ENCODE measurements at regions not wholly inside any gene's neighbourhood (a gene's known extent, or its start where the extent isn't known, plus 50 kb on each side); places are given as distances from the start of the nearest gene placed in this dataset.

GRCh38 chr2:239792405-239793084 lies 232.6 kb downstream of the NDUFA10 start:
- Histone ChIP-seq H3K4me1 (ENCODE audit: insufficient read depth, low read length) (no peaks in the 10 kb centered on the region), H3K4me3 (ENCODE audit: low read length) (no peak overlapping the region), H3K9ac (ENCODE audit: low read depth, low read length) (no peak overlapping the region), H3K9me3 (ENCODE audit: insufficient read depth, low read depth, low read length) (no peaks in the 10 kb centered on the region), H3K27me3 (ENCODE audit: insufficient read depth, low read length) (no peaks in the 10 kb centered on the region), H3K36me3 (ENCODE audit: insufficient read depth, low read depth, low read length) (no peaks in the 10 kb centered on the region), H3K27ac (ENCODE audit: low read length) (no peak overlapping the region)

DNA sequence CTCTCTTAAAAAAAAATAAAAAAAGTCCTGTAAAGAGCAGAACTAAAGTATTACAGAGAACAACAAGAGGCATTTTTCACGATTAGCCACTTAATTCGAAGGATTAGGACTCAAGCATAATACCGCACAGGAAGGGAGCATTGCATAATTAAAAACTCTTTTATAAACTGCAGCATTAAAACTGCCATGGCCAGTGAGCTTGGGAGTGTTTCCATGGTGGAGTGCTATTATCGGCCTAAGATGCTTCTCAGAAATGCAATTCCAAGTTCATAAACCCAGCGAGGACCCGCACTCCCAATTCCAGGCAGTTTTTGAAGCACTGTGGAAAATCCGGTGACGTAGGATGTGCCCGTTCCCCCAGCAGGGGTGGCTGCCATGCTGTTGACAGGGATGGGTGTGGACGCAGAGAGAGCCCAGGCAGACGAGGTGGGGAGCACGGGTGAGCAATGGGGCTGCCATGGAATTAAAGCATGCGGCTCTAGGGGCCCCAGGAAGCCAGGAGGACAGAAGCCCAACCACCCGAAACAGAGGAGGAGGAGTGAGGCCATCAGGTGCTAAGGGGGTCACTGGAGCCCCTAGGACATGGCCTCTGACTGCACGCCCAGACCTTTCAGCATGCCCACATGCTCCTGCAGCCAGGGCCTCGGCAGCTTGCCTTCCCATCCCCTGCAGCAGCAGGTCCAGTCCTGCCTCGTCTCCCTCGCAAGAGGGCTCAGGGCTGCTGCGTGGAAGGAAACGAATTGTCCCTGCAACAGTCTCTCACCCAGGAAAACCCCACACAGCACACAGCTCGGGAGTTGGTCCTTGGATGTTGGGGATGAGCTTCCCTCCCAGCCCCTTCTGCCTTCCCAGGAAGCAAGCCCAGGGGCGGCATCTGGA lies 233.4 kb downstream of the NDUFA10 start:
- Histone ChIP-seq H3K4me3 (ENCODE audit: low read length) (no peak overlapping the region), H3K4me1 (ENCODE audit: insufficient read depth, low read length) (no peaks in the 10 kb centered on the region), H3K36me3 (ENCODE audit: insufficient read depth, low read depth, low read length) (no peaks in the 10 kb centered on the region), H3K27me3 (ENCODE audit: insufficient read depth, low read length) (no peaks in the 10 kb centered on the region), H3K9me3 (ENCODE audit: insufficient read depth, low read depth, low read length) (no peaks in the 10 kb centered on the region), H3K27ac (ENCODE audit: low read length) (no peak overlapping the region), H3K9ac (ENCODE audit: low read depth, low read length) (no peak overlapping the region)

GRCh38 chr2:239790721-239791120 lies 234.4 kb downstream of the NDUFA10 start:
- Histone ChIP-seq H3K4me3 (ENCODE audit: low read length) (no peak overlapping the region), H3K27me3 (ENCODE audit: insufficient read depth, low read length) (no peaks in the 10 kb centered on the region), H3K9me3 (ENCODE audit: insufficient read depth, low read depth, low read length) (peaks cover 3% of the 10 kb centered on the region), H3K4me1 (ENCODE audit: insufficient read depth, low read length) (no peaks in the 10 kb centered on the region), H3K9ac (ENCODE audit: low read depth, low read length) (no peak overlapping the region), H3K27ac (ENCODE audit: low read length) (no peak overlapping the region), H3K36me3 (ENCODE audit: insufficient read depth, low read depth, low read length) (no peaks in the 10 kb centered on the region)

- H3K4me1 ChIP-seq (ENCODE audit: insufficient read depth, low read length): no peaks in the 10 kb centered on the region
- H3K27ac ChIP-seq (ENCODE audit: low read length): no peak overlapping the region
Observed at GRCh38 chr2:239790313-239790712, 234.8 kb downstream of the NDUFA10 start.

GRCh38 chr2:239789711-239790110 lies 235.4 kb downstream of the NDUFA10 start:
- no peaks in the 10 kb centered on the region for H3K36me3 ChIP-seq (ENCODE audit: insufficient read depth, low read depth, low read length)
- H3K27me3 ChIP-seq (ENCODE audit: insufficient read depth, low read length): no peaks in the 10 kb centered on the region
- H3K9me3 ChIP-seq (ENCODE audit: insufficient read depth, low read depth, low read length): peaks cover 3% of the 10 kb centered on the region
- H3K27ac ChIP-seq (ENCODE audit: low read length): no peak overlapping the region
- H3K9ac ChIP-seq (ENCODE audit: low read depth, low read length): no peak overlapping the region
- no peak overlapping the region for H3K4me3 ChIP-seq (ENCODE audit: low read length)
- no peaks in the 10 kb centered on the region for H3K4me1 ChIP-seq (ENCODE audit: insufficient read depth, low read length)

More at GRCh38 chr2:239790313-239790712, 234.8 kb downstream of the NDUFA10 start:
- Histone ChIP-seq H3K36me3 (ENCODE audit: insufficient read depth, low read depth, low read length) (no peaks in the 10 kb centered on the region), H3K27me3 (ENCODE audit: insufficient read depth, low read length) (no peaks in the 10 kb centered on the region), H3K9ac (ENCODE audit: low read depth, low read length) (no peak overlapping the region), H3K9me3 (ENCODE audit: insufficient read depth, low read depth, low read length) (peaks cover 3% of the 10 kb centered on the region), H3K4me3 (ENCODE audit: low read length) (no peak overlapping the region)

DNA sequence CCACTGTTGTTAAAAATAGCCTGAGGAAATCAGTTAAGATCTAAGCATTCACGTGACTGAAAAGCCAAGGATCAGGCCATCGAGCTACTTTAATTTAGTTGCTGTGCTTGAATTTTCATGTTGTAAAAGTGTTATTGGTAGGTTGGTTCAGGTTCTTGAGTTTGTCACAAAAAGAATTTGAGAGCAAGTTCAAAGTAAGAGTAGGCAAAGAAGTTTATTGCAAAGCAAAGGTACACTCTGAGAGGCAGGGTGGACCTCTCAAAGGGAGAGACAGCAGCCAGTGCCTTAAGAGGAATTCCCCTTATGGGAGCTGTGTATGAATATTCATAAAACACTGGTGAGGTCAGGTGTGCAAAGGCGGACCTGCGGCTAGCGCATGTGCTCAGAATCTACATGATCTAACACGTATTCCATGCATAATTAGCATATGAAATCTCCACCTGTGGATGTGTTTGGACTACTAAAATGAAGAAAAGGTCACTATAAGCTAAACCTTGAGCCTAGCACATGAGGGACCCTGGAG lies 236.5 kb downstream of the NDUFA10 start:
- Histone ChIP-seq H3K9me3 (ENCODE audit: insufficient read depth, low read depth, low read length) (peaks cover 3% of the 10 kb centered on the region), H3K36me3 (ENCODE audit: insufficient read depth, low read depth, low read length) (no peaks in the 10 kb centered on the region), H3K4me1 (ENCODE audit: insufficient read depth, low read length) (no peaks in the 10 kb centered on the region), H3K4me3 (ENCODE audit: low read length) (no peak overlapping the region), H3K27ac (ENCODE audit: low read length) (no peak overlapping the region), H3K27me3 (ENCODE audit: insufficient read depth, low read length) (no peaks in the 10 kb centered on the region), H3K9ac (ENCODE audit: low read depth, low read length) (no peak overlapping the region)

GRCh38 chr2:239787538-239788050 lies 237.5 kb downstream of the NDUFA10 start:
- Histone ChIP-seq H3K9ac (ENCODE audit: low read depth, low read length) (no peak overlapping the region), H3K36me3 (ENCODE audit: insufficient read depth, low read depth, low read length) (no peaks in the 10 kb centered on the region), H3K9me3 (ENCODE audit: insufficient read depth, low read depth, low read length) (peaks cover 3% of the 10 kb centered on the region), H3K4me3 (ENCODE audit: low read length) (no peak overlapping the region), H3K27me3 (ENCODE audit: insufficient read depth, low read length) (no peaks in the 10 kb centered on the region), H3K4me1 (ENCODE audit: insufficient read depth, low read length) (no peaks in the 10 kb centered on the region), H3K27ac (ENCODE audit: low read length) (no peak overlapping the region)

- Histone ChIP-seq H3K4me3 (ENCODE audit: low read length) (no peak overlapping the region), H3K36me3 (ENCODE audit: insufficient read depth, low read depth, low read length) (no peaks in the 10 kb centered on the region), H3K27ac (ENCODE audit: low read length) (no peak overlapping the region), H3K27me3 (ENCODE audit: insufficient read depth, low read length) (no peaks in the 10 kb centered on the region), H3K9me3 (ENCODE audit: insufficient read depth, low read depth, low read length) (peaks cover 3% of the 10 kb centered on the region), H3K9ac (ENCODE audit: low read depth, low read length) (no peak overlapping the region), H3K4me1 (ENCODE audit: insufficient read depth, low read length) (no peaks in the 10 kb centered on the region)
Observed at GRCh38 chr2:239786791-239787190, 238.4 kb downstream of the NDUFA10 start.

DNA sequence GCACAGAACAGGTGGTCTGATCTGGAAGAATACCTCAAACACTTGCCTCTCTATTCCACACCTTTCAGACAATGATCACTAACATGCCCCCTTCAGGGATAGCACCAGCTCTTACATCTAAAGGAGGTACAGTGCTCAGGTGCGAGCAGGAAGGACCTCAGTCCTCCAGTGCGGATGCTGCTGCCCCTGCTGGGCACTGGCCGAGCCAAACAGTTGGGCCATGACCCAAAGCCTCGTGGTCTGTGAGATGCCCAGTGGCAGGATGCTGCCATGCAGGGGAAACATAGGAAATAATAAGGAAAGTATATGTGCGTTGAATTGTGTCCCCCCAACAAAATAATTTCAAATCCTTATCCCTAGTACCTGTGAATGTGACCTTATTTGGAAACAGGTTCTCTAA lies 243.7 kb downstream of the NDUFA10 start:
- Histone ChIP-seq H3K4me1 (ENCODE audit: insufficient read depth, low read length) (no peaks in the 10 kb centered on the region), H3K9ac (ENCODE audit: low read depth, low read length) (no peak overlapping the region), H3K36me3 (ENCODE audit: insufficient read depth, low read depth, low read length) (no peaks in the 10 kb centered on the region), H3K27me3 (ENCODE audit: insufficient read depth, low read length) (no peaks in the 10 kb centered on the region), H3K9me3 (ENCODE audit: insufficient read depth, low read depth, low read length) (peaks cover 9% of the 10 kb centered on the region), H3K4me3 (ENCODE audit: low read length) (no peak overlapping the region), H3K27ac (ENCODE audit: low read length) (no peak overlapping the region)

DNA sequence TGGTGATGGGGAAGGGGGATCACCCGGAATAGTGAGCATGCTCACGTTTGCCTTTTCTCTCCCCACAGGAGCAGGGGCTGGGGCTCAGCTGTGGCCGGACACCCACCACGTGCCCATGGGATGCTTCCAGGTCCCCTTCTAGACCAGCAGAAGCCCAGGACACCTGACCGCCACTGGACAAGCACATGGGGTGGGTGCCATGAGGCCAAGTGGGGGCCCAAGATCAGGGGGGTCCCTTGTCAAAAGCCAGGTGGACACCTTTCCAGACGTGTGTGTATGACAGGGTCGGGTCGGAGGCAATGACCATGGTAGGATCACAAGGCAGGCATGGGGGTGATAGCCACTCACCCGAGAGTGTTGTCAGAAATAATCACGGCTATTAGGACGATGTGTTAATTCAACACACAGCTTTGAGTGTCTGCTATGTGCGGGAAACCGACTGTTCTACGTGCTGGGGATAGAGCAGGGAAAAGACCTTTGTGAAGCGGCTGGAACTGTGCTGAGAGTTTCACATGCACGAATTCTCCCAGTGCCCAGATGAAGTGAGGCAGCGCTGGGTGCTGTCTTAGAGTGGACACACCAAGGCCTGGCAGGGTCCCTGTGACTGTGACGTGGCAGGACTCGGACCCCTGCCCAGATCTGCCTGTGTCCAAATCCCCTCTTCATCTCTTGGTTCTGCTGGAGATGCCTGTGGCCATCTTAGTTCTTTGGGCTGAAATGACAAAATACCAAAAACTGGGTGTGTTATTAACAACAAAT lies 244.7 kb downstream of the NDUFA10 start:
- H3K4me3 ChIP-seq (ENCODE audit: low read length): no peak overlapping the region
- H3K9ac ChIP-seq (ENCODE audit: low read depth, low read length): no peak overlapping the region
- no peaks in the 10 kb centered on the region for H3K27me3 ChIP-seq (ENCODE audit: insufficient read depth, low read length)
- H3K27ac ChIP-seq (ENCODE audit: low read length): no peak overlapping the region
- H3K36me3 ChIP-seq (ENCODE audit: insufficient read depth, low read depth, low read length): no peaks in the 10 kb centered on the region
- no peaks in the 10 kb centered on the region for H3K4me1 ChIP-seq (ENCODE audit: insufficient read depth, low read length)
- H3K9me3 ChIP-seq (ENCODE audit: insufficient read depth, low read depth, low read length): peaks cover 5% of the 10 kb centered on the region; the same call in 1 of the 2 replicates

DNA sequence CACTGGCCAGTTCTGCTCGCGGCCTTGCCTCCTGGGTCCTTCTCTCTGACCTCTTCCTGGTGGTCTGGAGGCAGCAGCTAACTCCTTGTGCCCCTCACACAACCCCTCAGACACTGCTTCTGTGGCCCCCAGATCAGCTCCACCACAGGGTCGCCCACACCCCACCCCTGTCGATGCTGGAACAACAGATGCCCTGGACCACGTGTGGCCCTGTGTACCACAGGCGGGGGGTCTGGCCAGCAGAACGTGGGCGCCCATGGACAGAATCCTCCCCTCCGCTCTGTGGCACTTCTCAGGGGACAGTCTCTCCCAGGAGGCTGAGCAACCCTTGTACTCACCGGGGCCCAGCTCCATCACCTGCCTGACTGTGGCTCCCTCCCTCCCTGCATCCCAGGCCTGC lies 245.6 kb downstream of the NDUFA10 start:
- Histone ChIP-seq H3K9me3 (ENCODE audit: insufficient read depth, low read depth, low read length) (peaks cover 5% of the 10 kb centered on the region; the same call in 1 of the 2 replicates), H3K36me3 (ENCODE audit: insufficient read depth, low read depth, low read length) (no peaks in the 10 kb centered on the region), H3K4me1 (ENCODE audit: insufficient read depth, low read length) (no peaks in the 10 kb centered on the region), H3K9ac (ENCODE audit: low read depth, low read length) (no peak overlapping the region), H3K4me3 (ENCODE audit: low read length) (no peak overlapping the region), H3K27me3 (ENCODE audit: insufficient read depth, low read length) (peaks cover 7% of the 10 kb centered on the region; the same call in 1 of the 2 replicates), H3K27ac (ENCODE audit: low read length) (no peak overlapping the region)

Data from iPS-20b (cell line).